Limb (tissue), 2 donors: ENCODE measurements at regions not wholly inside any gene's neighbourhood (a gene's known extent, or its start where the extent isn't known, plus 50 kb on each side); places are given as distances from the start of the nearest gene placed in this dataset.
"Not testable (repeated sequence)": the region's sequence is repeated elsewhere in the genome, so short reads cannot be mapped to it uniquely, and the experiment has no call there.

Experiments used
- DNase-seq, 2 donors: peaks; one replicate each; pipeline ENCODE4 v3.0.0-alpha.2; 2016; ENCODE audit errors: extremely low spot score in 2 of 2

- DNase-seq, result not testable (repeated sequence)
These were observed 80.7 kb downstream of the SPTSSA start for GRCh38 chr14:34381304-34381703.

- DNase-seq, result no peak
These were observed 81.6 kb downstream of the SPTSSA start for GRCh38 chr14:34380471-34380845.

DNA sequence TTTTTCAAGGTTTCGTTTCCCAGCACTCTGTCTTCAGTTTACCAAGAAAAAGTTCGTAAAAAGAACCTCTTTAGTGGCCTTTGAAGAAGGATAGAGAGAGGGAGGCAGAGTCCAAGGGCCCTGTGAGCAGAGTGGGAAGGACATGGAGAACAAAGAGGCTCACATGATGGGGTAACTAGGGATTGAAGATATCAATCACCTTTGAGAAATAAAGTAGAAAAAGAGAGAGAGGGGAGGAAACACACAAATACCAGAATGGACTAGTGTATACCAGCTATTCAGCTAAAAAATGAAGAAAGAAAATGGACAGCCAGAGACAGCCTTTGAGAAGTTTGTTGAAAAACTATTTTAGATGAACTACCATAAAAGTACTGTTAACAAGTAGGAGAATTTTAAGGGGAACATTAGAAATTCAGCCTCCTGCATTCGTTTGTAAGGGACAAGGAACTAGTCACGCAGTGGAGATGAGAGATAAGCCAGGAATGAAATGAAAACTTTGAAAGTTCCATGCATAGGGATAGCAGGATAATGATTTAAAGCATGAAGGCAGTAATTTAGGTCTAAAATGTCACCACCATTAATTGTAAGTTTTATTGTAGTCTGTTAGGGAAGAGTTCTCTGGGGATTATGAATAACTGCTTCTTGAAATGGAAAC lies 82.1 kb downstream of the SPTSSA start:
- no peak for DNase-seq

- DNase-seq, result no peak
These were observed 85.3 kb downstream of the SPTSSA start for GRCh38 chr14:34376649-34377267.

DNA sequence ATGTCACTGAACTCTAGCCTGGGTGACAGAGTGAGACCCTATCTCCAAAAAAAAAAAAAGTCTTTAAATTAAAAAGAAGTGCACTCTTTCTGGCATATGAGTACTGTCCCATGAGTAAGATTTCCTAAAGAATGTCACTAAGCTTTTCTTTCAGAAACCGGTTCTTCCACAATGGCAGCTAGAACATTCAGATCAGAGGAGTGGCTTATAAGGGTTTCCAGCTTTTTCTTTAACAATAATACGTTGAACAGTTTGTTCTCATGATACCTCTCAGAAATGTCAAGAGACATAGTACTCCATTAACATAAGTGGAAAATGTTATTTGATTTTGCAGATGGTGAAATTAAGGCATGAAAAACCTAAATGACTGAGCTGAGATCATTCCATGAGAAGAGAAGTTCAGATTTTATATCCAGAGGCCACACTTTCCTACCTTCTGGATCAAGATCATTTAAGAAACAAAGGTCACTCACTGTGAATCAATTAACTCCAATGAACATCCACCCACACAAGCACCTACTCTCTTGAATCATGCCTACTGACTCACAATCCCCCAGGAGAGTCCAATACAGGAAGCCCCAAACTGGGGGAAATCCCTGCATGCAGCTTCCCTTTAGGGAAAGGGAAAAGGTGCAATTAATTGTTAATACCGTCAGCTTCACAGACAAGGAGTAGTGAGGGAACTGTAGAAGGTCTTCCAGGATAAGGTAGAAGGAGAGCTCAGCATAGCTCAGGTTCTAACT lies 86.9 kb downstream of the SPTSSA start:
- no peak for DNase-seq

GRCh38 chr14:34373191-34373590 lies 88.8 kb downstream of the SPTSSA start:
- no peak for DNase-seq

- no peak for DNase-seq
These were observed 89.3 kb downstream of the SPTSSA start for GRCh38 chr14:34372786-34373185.

DNA sequence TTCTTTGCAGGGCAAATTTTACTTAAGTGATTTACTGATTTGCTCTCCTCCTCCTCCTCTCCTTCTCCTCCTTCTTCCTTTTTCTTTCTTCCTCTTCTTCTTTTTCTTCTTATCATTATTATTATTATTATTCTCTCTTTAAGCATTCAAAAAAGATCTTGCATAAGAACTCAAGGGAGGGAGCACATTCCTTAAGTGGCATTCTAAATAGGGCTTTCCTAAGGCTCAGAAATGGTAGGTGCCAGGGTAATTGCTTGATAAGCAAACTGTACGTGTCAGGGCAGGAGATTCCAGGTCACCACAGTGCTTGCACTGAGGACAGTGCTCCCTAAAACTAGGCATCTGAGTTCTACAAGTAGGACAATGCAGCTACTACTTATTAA lies 92.4 kb downstream of the SPTSSA start:
- no peak for DNase-seq

GRCh38 chr14:34368971-34369647 lies 92.9 kb downstream of the SPTSSA start:
- no peak for DNase-seq

DNA sequence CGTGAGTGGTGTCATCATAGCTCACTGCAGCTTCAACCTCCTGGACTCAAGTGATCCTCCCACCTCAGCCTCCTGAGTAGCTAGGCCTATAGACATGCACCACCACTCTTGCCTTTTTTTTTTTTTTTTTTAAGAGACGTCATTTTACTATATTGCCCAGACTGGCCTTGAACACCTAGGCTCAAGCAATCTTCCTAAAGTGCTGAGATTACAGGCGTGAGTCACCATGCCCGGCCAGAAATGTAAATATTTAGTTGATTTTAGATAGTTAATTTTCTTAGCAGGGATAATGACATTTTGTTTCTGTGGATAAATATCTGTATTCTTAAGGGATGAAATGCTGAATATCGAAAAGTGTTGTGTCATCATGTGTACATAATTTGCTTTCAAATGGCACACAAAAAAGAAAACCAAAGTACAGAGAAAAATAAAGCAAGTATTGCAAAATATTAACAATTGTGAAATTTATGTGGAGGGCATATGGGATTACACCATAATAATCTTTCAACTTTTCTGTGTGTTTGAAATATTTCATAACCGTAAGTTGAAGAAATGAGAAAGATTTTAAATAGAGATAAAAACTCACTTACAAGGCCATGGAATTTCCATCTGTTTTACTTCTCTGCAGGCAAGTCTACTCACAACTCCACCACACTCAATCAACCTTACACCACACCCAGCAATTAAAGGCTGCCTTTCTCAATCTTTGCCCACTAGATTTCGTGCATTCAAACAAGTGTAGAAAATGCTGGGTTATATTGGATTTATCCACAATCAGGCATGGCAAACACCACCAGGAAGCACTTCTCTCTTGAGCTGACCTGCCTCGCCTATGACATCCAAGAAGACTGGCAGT lies 93.7 kb downstream of the SPTSSA start:
- DNase-seq, result no peak

DNA sequence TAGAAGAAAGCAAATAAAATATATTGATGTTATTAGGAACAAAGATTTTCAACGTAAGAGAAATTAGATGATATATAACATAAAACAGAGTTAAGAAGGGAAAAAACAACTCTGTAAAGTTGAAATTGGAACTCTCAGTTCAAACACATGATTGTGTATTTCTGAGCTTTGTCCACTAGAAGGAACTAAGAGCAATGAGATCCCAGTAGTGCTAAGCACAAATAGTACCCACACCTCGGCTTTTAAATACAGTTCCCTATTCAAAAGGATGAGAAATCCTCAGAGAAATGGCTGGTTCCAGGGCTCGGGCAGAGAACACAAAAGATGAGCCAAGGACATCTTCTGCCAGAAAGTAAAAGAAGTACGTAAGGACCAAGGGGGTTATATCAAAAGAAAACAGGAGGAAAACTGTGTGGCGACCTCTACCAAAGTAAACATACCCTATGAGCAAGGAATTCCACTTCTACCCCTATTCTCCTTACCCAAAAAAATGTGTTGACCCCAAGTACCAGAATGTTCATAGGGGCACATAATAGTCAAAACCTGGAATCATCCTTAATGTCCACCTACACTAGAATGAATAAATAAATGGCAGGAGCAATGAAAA lies 96.6 kb downstream of the SPTSSA start:
- DNase-seq, result no peak

GRCh38 chr14:34364201-34364600 lies 97.8 kb downstream of the SPTSSA start:
- no peak for DNase-seq

DNA sequence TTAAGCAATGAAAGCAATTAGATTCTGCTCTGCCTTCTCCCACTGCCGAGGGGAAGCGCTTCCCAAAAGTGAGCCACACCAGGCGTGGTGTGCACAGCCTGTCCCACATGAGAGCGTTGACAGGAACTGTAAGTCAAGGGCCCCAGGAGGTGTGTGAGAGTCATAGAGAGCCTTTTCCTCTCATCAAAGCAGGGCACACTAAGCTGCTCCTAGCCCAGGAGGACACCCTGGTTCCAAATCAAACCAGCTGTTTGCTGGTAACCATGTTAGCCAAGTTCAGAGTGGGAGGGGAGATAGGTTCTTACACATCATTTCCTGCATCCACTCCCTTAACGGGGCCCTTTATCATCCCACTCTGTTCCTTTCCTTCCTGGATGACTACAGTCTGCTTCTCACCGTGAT lies 98.3 kb downstream of the SPTSSA start:
- no peak for DNase-seq

GRCh38 chr14:34362641-34363251 lies 99.3 kb downstream of the SPTSSA start:
- DNase-seq, result no peak

GRCh38 chr14:34361504-34362011 lies 100.5 kb downstream of the SPTSSA start:
- DNase-seq, result no peak

- no peak for DNase-seq
These were observed 102.5 kb downstream of the SPTSSA start for GRCh38 chr14:34359420-34360117.

DNA sequence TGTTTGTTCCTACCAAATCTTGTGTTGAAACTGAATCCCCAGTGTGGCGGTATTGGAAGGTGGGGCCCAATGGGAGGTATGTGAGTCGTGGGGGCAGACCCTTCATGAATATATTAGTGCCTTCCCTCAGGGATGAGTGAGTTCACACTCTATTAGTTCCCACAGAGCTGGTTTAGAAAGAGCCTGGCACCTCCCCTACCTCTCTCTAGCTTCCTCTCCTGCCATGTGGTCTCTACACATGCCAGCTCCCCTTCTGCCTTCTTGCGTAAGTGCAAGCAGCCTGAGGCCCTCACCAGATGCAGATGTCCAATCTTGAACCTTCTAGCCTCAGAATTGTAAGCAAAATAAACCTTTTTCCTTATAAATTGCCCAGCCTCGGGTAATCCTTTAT lies 105.8 kb downstream of the SPTSSA start:
- DNase-seq, result no peak

DNA sequence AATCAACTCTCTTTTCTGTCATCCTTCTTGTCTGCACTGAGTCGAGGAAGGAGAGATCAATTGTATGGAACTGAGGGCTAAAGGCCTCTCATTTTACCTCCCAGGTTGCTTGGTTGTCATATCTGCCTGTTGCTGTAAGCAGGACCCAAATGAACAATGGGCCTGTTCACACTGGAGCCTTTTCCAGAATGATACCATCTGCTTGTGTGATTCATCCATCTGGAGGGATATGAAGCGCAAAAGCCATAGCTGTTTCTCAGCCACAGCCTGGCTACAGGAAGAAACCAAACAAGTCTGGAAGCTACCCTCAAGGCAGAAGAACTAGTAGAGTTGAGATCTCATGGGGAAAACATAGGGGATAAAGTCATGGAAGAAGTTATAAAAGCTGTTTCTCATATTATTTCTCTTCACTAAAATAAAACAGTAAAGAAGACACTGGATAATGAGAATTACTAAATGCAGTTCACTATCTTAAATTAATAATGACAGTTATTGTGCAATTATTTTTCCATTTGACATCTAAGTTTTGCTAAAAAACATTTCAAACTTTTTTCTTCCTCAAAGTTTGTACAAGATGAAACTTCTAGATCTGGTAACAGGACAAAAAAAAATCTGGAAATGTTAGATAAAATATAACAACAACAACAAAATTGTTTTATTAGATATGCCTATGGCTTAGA lies 106.3 kb downstream of the SPTSSA start:
- DNase-seq, result no peak

GRCh38 chr14:34354556-34354955 lies 107.5 kb downstream of the SPTSSA start:
- no peak for DNase-seq
